Neuronal stem cell (in vitro differentiated cells): ENCODE measurements at regions not wholly inside any gene's neighbourhood (a gene's known extent, or its start where the extent isn't known, plus 50 kb on each side); places are given as distances from the start of the nearest gene placed in this dataset.

Experiments used
- DNase-seq: peaks from one replicate; pipeline ENCODE4 v3.0.0-alpha.2; 2013; ENCODE audit warnings: low spot score
- H2AFZ ChIP-seq: one replicate; pipeline ENCODE4 v1.6.1; 2013; ENCODE audit warnings: mild to moderate bottlenecking, low read length, inconsistent platforms
- H2AK5ac ChIP-seq: 2 replicates; pipeline ENCODE4 v1.6.1; 2013; ENCODE audit warnings: low read depth, mild to moderate bottlenecking, inconsistent platforms, low read length, moderate library complexity, mixed read lengths
- H2BK120ac ChIP-seq: 2 replicates; pipeline ENCODE4 v1.6.1; 2013; ENCODE audit warnings: low read depth, mild to moderate bottlenecking, inconsistent platforms, low read length, moderate library complexity, mixed read lengths
- H2BK12ac ChIP-seq: one replicate; pipeline ENCODE4 v1.6.1; 2013; ENCODE audit warnings: low read length, inconsistent platforms
- H2BK15ac ChIP-seq: 2 replicates; pipeline ENCODE4 v1.6.1; 2013; ENCODE audit warnings: mild to moderate bottlenecking, low read length, inconsistent platforms, mixed read lengths
- H2BK5ac ChIP-seq: one replicate; pipeline ENCODE4 v1.6.1; 2013; ENCODE audit warnings: inconsistent platforms, mild to moderate bottlenecking, low read length, moderate library complexity
- H3K14ac ChIP-seq: one replicate; pipeline ENCODE4 v1.6.1; 2013; ENCODE audit warnings: low read length, inconsistent platforms
- H3K18ac ChIP-seq: 2 replicates; pipeline ENCODE4 v1.6.1; 2013; ENCODE audit warnings: low read length, inconsistent platforms
- H3K23ac ChIP-seq: 2 replicates; pipeline ENCODE4 v1.6.1; 2013; ENCODE audit warnings: low read depth, mild to moderate bottlenecking, mixed read lengths, low read length, inconsistent platforms; ENCODE audit not compliant: poor library complexity
- H3K27ac ChIP-seq: replicated peaks from 3 replicates; pipeline ENCODE4 v1.5.1; 2013; ENCODE audit warnings: low read length, inconsistent platforms
- H3K27me3 ChIP-seq, 3 experiments: 2 replicates each; pipeline ENCODE4 v1.6.1; 2013; ENCODE audit warnings: low read length in 3 of 3, mild to moderate bottlenecking in 2 of 3, inconsistent platforms in 1 of 3, low read depth in 1 of 3, mixed read lengths in 1 of 3, moderate library complexity in 1 of 3; ENCODE audit not compliant: control insufficient read depth in 3 of 3, insufficient read depth in 3 of 3
- H3K36me3 ChIP-seq, 2 donors: replicated peaks in 1 of 2; 2 replicates each; pipeline ENCODE4 v1.6.1; 2013; ENCODE audit warnings: low read length in 2 of 2; ENCODE audit not compliant: control insufficient read depth in 2 of 2, insufficient read depth in 2 of 2
- H3K4ac ChIP-seq: 2 replicates; pipeline ENCODE4 v1.6.1; 2013; ENCODE audit warnings: inconsistent platforms, mild to moderate bottlenecking, low read length, moderate library complexity
- H3K4me1 ChIP-seq, 2 donors: 1 replicate in 1 of 2; 2 replicates in 1 of 2; pipeline ENCODE4 v1.6.1; 2013; ENCODE audit warnings: low read length in 2 of 2, low read depth in 1 of 2; ENCODE audit not compliant: control insufficient read depth in 2 of 2, insufficient read depth in 1 of 2
- H3K4me2 ChIP-seq: one replicate; pipeline ENCODE4 v1.6.1; 2013; ENCODE audit warnings: mild to moderate bottlenecking, low read length, inconsistent platforms; ENCODE audit not compliant: insufficient read depth, poor library complexity, severe bottlenecking
- H3K4me3 ChIP-seq, 2 donors: 2 replicates each; pipeline ENCODE4 v1.5.1; 2013; ENCODE audit warnings: low read length in 2 of 2, mild to moderate bottlenecking in 2 of 2, inconsistent platforms in 1 of 2, moderate library complexity in 1 of 2
- H3K79me1 ChIP-seq: one replicate; pipeline ENCODE4 v1.6.1; 2013; ENCODE audit warnings: low read depth, mild to moderate bottlenecking, inconsistent platforms, low read length, moderate library complexity
- H3K9ac ChIP-seq: one replicate; pipeline ENCODE4 v1.6.1; 2013; ENCODE audit warnings: mild to moderate bottlenecking, low read depth, low read length, inconsistent platforms; ENCODE audit not compliant: poor library complexity
- H3K9me3 ChIP-seq, 2 donors: replicated peaks in 1 of 2; 2 replicates each; pipeline versions ENCODE3 to v1.6.1; 2013; ENCODE audit warnings: low read length in 2 of 2, mild to moderate bottlenecking in 2 of 2, inconsistent platforms in 1 of 2, low read depth in 1 of 2, mixed read lengths in 1 of 2, moderate library complexity in 1 of 2; ENCODE audit not compliant: control insufficient read depth in 2 of 2, insufficient read depth in 1 of 2
- H4K8ac ChIP-seq: one replicate; pipeline ENCODE4 v1.6.1; 2013; ENCODE audit warnings: low read depth, mild to moderate bottlenecking, inconsistent platforms, low read length, moderate library complexity
- H4K91ac ChIP-seq: one replicate; pipeline ENCODE4 v1.6.1; 2013; ENCODE audit warnings: low read length, low read depth, mild to moderate bottlenecking, inconsistent platforms; ENCODE audit not compliant: poor library complexity
- WGBS, 2 donors: extraction: QIAGEN DNeasy Blood & Tissue Kit; methylation state at CpG; one replicate each; pipeline ENCODE4 v1.1.7; 2013; ENCODE audit warnings: missing lambda C conversion rate in 2 of 2, mixed read lengths in 1 of 2; ENCODE audit not compliant: insufficient read length in 2 of 2, insufficient replicate concordance in 1 of 2; ENCODE audit errors: extremely low coverage in 2 of 2; 5-methylcytosine and 5-hydroxymethylcytosine counted together

- no peak for DNase-seq
- no peaks in the 10 kb centered on the region for H3K4me1 ChIP-seq
- WGBS, 2 donors = no CpG with 5 or more reads among the region's 2 CpGs
- H3K4ac ChIP-seq = no peak overlapping the region
- peaks cover 0 to 2% (median 0%) of the 10 kb centered on the region in 3 experiments for H3K27me3 ChIP-seq
- H3K27ac ChIP-seq = no peak overlapping the region
- no peak overlapping the region for H4K8ac ChIP-seq
- no peak overlapping the region for H4K91ac ChIP-seq
- H2BK12ac ChIP-seq = no peak overlapping the region
- H2BK5ac ChIP-seq = no peak overlapping the region
- no peaks in the 10 kb centered on the region for H3K36me3 ChIP-seq
- H3K79me1 ChIP-seq = no peaks in the 10 kb centered on the region
- no peak overlapping the region for H2AK5ac ChIP-seq
- no peak overlapping the region for H2BK120ac ChIP-seq
- no peak overlapping the region for H3K4me2 ChIP-seq
- H3K4me3 ChIP-seq = no peak overlapping the region
- no peak overlapping the region for H2BK15ac ChIP-seq
- H3K23ac ChIP-seq = no peak overlapping the region
- H2AFZ ChIP-seq = no peak overlapping the region
- no peak overlapping the region for H3K9ac ChIP-seq
- H3K18ac ChIP-seq = no peak overlapping the region
- no peak overlapping the region for H3K14ac ChIP-seq
- H3K9me3 ChIP-seq = no peaks in the 10 kb centered on the region
These were observed 106.1 kb upstream of the C1GALT1C1 start for GRCh38 chrX:120735966-120736365.

DNA sequence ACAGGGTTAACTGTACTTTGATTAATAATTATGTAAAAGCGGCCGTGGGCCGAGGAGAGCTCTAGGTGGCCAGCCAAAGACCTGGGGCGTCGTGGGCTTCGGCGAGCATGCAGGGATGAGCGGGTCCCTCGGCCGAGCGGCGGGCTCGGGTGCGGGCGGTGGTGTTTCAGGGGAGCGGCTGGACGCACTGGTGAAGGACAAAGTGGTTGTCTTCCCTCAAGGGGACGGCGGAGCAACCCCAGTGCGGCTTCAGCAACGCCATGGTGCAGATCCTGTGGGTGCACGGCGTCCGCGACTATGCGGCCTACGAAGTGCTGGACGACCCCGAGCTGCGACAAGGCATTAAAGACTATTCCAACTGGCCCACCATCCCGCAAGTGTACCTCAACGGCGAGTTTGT lies 103.0 kb upstream of the C1GALT1C1 start:
- Histone ChIP-seq H3K36me3 (no peaks in the 10 kb centered on the region), H3K79me1 (no peaks in the 10 kb centered on the region), H4K8ac (no peak overlapping the region), H3K4me3 (no peak overlapping the region), H3K9me3 (no peaks in the 10 kb centered on the region), H2AFZ (no peak overlapping the region), H3K23ac (no peak overlapping the region), H3K9ac (no peak overlapping the region), H3K4me1 (no peaks in the 10 kb centered on the region), H2BK12ac (no peak overlapping the region), H2BK120ac (no peak overlapping the region), H3K27ac (no peak overlapping the region), H2BK5ac (no peak overlapping the region), H2AK5ac (no peak overlapping the region), H3K4me2 (no peak overlapping the region), H4K91ac (no peak overlapping the region), H3K4ac (no peak overlapping the region), H3K27me3 (no peaks in the 10 kb centered on the region), H2BK15ac (no peak overlapping the region), H3K18ac (no peak overlapping the region), H3K14ac (no peak overlapping the region)
- no CpG with 5 or more reads among the region's 33 CpGs for WGBS, 2 donors
- DNase-seq = no peak

GRCh38 chrX:120732461-120732860 lies 102.6 kb upstream of the C1GALT1C1 start:
- H3K4me3 ChIP-seq = no peak overlapping the region
- no peaks in the 10 kb centered on the region for H3K79me1 ChIP-seq
- WGBS, 2 donors = no CpG with 5 or more reads among the region's 7 CpGs
- no peak overlapping the region for H3K23ac ChIP-seq
- H2BK5ac ChIP-seq = no peak overlapping the region
- no peak overlapping the region for H2BK120ac ChIP-seq
- H3K9ac ChIP-seq = no peak overlapping the region
- H3K27ac ChIP-seq = no peak overlapping the region
- DNase-seq = no peak
- H2AFZ ChIP-seq = no peak overlapping the region
- H3K4me2 ChIP-seq = no peak overlapping the region
- H3K4ac ChIP-seq = no peak overlapping the region
- no peak overlapping the region for H4K91ac ChIP-seq
- no peak overlapping the region for H4K8ac ChIP-seq
- no peaks in the 10 kb centered on the region for H3K36me3 ChIP-seq
- no peaks in the 10 kb centered on the region for H3K27me3 ChIP-seq
- no peaks in the 10 kb centered on the region for H3K9me3 ChIP-seq
- H3K4me1 ChIP-seq = no peaks in the 10 kb centered on the region
- no peak overlapping the region for H3K18ac ChIP-seq
- H2BK12ac ChIP-seq = no peak overlapping the region
- no peak overlapping the region for H2BK15ac ChIP-seq
- H2AK5ac ChIP-seq = no peak overlapping the region
- H3K14ac ChIP-seq = no peak overlapping the region

DNA sequence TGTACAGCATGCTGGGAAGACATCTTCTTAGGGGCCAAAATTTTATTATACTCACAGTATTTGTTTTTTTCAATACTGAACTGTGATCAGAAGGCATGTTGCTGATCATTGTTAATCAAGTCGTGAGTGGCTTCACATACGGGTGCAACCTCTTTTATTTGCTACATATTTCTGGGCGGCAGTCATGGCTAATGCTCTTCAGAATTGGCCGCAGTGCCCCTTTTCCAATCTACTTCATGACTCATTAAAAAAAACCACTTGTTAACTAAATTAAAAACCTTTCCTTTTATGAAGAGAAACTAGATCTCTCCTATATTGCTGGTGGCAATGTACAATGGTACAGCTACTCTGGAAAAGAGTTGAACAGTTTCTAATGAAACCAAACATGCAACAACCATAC lies 101.5 kb upstream of the C1GALT1C1 start:
- no peak overlapping the region for H2BK5ac ChIP-seq
- no peaks in the 10 kb centered on the region for H3K9me3 ChIP-seq
- H4K91ac ChIP-seq = no peak overlapping the region
- no peak overlapping the region for H3K23ac ChIP-seq
- H3K14ac ChIP-seq = no peak overlapping the region
- DNase-seq = no peak
- H3K4me1 ChIP-seq = no peaks in the 10 kb centered on the region
- no peak overlapping the region for H3K18ac ChIP-seq
- no peak overlapping the region for H4K8ac ChIP-seq
- no peak overlapping the region for H2AK5ac ChIP-seq
- H3K27ac ChIP-seq = no peak overlapping the region
- H2BK12ac ChIP-seq = no peak overlapping the region
- H2AFZ ChIP-seq = no peak overlapping the region
- H3K79me1 ChIP-seq = no peaks in the 10 kb centered on the region
- H3K36me3 ChIP-seq = no peaks in the 10 kb centered on the region
- no peak overlapping the region for H3K4ac ChIP-seq
- no peak overlapping the region for H3K4me3 ChIP-seq
- no peak overlapping the region for H3K4me2 ChIP-seq
- H2BK120ac ChIP-seq = no peak overlapping the region
- no peak overlapping the region for H3K9ac ChIP-seq
- no peak overlapping the region for H2BK15ac ChIP-seq
- no CpG with 5 or more reads among the region's 4 CpGs for WGBS, 2 donors
- no peaks in the 10 kb centered on the region for H3K27me3 ChIP-seq
